ENCODE measurements at regions not wholly inside any gene's neighbourhood (a gene's known extent, or its start where the extent isn't known, plus 50 kb on each side); places are given as distances from the start of the nearest gene placed in this dataset.

GRCh38 chr1:113192980-113193379 is 120.0 kb downstream of the LRIG2 start:
- Mint-ChIP-seq H3K4me3 (no peak overlapping the region), H3K36me3 (ENCODE audit: low read depth) (no peaks in the 10 kb centered on the region), H3K4me1 (peaks cover 11% of the 10 kb centered on the region), H3K27me3 (peaks cover 14% of the 10 kb centered on the region), H3K27ac (no peak overlapping the region), H3K9me3 (no peaks in the 10 kb centered on the region)
- ChIA-PET POLR2A (no interaction called here), CTCF (no interaction called here)
- TF ChIP-seq CTCF (IDR thresholded peaks at IDR 0.05), result no peak
- intact Hi-C loops (cut with micrococcal nuclease), result no loop called here
- DNase-seq (no peak), ATAC-seq (ENCODE audit: low read depth) (no peak)

DNA sequence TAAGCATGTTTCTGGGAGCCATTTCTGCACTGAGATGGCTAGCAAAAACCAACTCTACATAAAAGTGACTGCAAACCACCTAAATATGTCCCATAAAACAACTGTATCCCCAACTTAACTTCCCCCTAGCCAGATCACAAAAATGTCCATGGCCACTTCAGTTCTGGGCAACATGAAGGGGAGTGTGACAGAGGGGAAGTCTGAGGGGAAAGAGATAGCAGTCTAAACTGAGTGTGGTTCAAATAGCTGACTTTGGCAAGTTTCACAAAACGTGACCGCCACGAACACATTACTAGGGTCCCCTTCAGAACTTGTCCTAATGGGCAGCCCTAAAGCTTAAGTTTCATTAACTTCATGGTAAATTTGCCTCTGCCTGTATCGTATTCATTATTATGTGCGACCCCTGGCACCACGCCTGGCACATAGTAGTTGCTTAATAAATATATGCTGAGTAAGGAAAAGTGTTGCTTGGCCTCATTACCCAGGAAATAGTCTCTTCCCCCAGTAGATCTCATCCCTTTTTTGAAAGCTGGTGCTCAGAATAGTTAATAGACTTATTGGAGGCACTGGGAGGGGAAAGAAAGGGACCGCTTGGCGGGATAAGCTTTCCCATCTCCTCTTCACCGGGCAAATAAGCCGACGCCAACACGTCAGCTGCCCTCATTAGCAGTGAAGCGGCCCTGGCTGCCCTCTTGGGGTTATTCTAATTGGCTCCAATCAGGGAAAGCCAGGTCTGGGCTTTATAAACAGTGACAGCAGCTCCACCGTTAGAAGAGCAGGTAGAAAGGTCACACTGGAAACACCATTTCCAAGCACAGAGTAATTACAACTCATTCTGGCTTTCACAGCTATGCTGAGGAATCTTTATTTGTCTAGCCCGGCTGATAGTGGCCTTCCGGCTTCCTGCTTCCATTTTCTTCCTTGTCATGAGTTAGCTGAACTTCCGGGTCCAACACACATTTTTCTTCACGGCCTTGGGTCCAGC is 122.1 kb downstream of the LRIG2 start:
- CTCF ChIA-PET, result no interaction called here
- H3K27me3 Mint-ChIP-seq, result peaks cover 8% of the 10 kb centered on the region
- no peaks in the 10 kb centered on the region for H3K9me3 Mint-ChIP-seq
- H3K36me3 Mint-ChIP-seq (ENCODE audit: low read depth), result no peaks in the 10 kb centered on the region
- no peak overlapping the region for H3K4me3 Mint-ChIP-seq
- POLR2A ChIA-PET, result no interaction called here
- ATAC-seq (ENCODE audit: low read depth) (no peak), DNase-seq (no peak)
- H3K4me1 Mint-ChIP-seq, result peaks cover 11% of the 10 kb centered on the region
- H3K27ac Mint-ChIP-seq, result no peak overlapping the region
- TF ChIP-seq CTCF (IDR thresholded peaks at IDR 0.05), result no peak
- intact Hi-C loops (cut with micrococcal nuclease), result no loop called here

DNA sequence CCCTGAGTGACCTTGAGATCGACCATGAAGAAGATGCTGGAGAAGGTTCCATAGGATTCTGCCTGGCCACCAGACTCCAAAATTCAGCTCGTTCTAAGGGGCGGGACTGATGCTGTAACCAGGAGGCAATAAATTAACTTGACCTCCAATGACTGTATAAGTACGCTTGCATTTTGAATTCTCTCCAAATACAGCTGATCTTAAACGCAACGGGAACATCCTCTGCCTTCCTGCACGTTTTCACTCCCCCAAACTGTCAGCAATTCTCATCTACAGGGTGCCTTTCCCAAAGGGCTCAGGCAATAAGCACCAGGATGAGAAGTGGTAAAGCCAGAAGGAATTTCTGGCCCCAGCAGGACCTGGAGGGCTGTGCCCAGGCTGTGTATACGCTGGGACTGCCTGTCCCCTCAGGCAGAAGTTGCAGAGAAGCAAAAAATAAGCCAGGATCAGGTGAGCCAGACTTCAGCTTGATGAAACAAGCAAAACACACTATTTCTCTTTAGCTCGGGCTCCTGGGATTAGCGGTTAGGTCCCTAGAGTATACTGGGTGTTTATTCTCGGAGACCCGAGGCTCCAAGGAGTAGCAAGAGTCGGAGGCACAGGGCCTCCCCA is 124.8 kb downstream of the LRIG2 start:
- CTCF ChIA-PET, result no interaction called here
- ATAC-seq (ENCODE audit: low read depth), result no peak
- no peak for DNase-seq
- Mint-ChIP-seq H3K4me3 (no peak overlapping the region), H3K9me3 (no peaks in the 10 kb centered on the region), H3K27ac (no peak overlapping the region), H3K4me1 (no peaks in the 10 kb centered on the region), H3K36me3 (ENCODE audit: low read depth) (no peaks in the 10 kb centered on the region), H3K27me3 (peaks cover 6% of the 10 kb centered on the region)
- no peak for TF ChIP-seq CTCF (IDR thresholded peaks at IDR 0.05)
- POLR2A ChIA-PET, result no interaction called here
- intact Hi-C loops (cut with micrococcal nuclease), result no loop called here

DNA sequence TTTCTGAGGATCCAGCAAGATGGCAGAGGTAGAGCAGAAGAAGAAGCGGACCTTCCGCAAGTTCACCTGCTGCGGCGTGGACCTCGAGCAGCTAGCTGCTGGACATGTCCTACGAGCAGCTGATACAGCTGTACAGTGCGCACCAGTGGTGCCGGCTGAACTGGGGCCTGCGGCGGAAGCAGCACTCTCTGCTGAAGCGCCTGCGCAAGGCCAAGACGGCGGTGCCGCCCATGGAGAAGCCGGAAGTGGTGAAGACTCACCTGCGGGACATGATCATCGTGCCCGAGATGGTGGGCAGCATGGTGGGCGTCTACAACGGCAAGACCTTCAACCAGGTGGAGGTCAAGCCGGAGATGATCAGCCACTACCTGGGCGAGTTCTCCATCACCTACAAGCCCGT is 125.8 kb downstream of the LRIG2 start:
- ChIA-PET CTCF (no interaction called here), POLR2A (no interaction called here)
- H3K9me3 Mint-ChIP-seq, result no peaks in the 10 kb centered on the region
- peaks cover 8% of the 10 kb centered on the region for H3K27me3 Mint-ChIP-seq
- DNase-seq (no peak), ATAC-seq (ENCODE audit: low read depth) (no peak)
- H3K27ac Mint-ChIP-seq, result no peak overlapping the region
- H3K4me1 Mint-ChIP-seq, result no peaks in the 10 kb centered on the region
- intact Hi-C loops (cut with micrococcal nuclease), result no loop called here
- H3K4me3 Mint-ChIP-seq, result no peak overlapping the region
- TF ChIP-seq CTCF (IDR thresholded peaks at IDR 0.05), result no peak
- no peaks in the 10 kb centered on the region for H3K36me3 Mint-ChIP-seq (ENCODE audit: low read depth)

DNA sequence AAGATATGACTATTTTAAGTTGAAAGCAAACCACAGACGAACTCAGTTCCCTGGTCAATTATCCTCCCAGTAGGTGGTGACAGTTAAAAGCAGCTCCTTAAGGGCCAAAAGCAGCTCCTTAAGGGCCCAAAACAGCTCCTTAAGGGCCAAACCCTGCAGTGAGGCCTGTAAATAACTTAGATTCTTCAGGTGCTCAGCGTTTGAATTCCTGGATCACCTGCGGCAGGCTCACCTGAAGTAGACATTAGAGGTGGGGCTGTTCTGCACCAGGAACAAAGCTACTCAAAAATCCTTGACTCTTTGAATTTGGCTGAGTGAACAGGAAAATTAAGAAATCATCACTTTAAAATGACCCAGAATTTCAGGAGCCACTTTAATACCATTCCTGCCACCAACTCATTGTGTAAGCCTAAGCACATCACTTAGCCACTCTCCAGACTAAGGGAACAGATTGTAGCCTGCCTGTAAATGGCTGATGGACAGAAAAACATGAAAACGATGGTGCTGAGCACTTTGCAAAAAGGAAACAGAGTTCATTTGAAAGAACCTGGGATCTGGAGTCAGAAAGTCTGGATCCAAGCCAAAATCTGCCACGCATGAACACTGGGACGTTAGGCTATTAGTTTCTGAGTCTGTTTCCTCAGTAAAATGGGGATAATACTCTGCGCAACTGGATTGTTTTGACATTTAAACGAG is 126.9 kb downstream of the LRIG2 start:
- no peak overlapping the region for H3K27ac Mint-ChIP-seq
- ATAC-seq (ENCODE audit: low read depth) (no peak), DNase-seq (no peak)
- no peaks in the 10 kb centered on the region for H3K36me3 Mint-ChIP-seq (ENCODE audit: low read depth)
- intact Hi-C loops (cut with micrococcal nuclease), result no loop called here
- H3K27me3 Mint-ChIP-seq, result peaks cover 16% of the 10 kb centered on the region
- no peak overlapping the region for H3K4me3 Mint-ChIP-seq
- POLR2A ChIA-PET, result no interaction called here
- no peaks in the 10 kb centered on the region for H3K4me1 Mint-ChIP-seq
- TF ChIP-seq CTCF (IDR thresholded peaks at IDR 0.05), result no peak
- peaks cover 3% of the 10 kb centered on the region for H3K9me3 Mint-ChIP-seq
- CTCF ChIA-PET, result no interaction called here
